ENCODE measurements at regions not wholly inside any gene's neighbourhood (a gene's known extent, or its start where the extent isn't known, plus 50 kb on each side); places are given as distances from the start of the nearest gene placed in this dataset.
A peak's percentile ranks its signal among the peaks of the same experiment; 100 is the strongest.
"Not testable (repeated sequence)": the region's sequence is repeated elsewhere in the genome, so short reads cannot be mapped to it uniquely, and the experiment has no call there.

GRCh38 chr9:711761-712553, 129.5 kb upstream of the DMRT1 start:
- no peak for DNase-seq (ENCODE audit: low read depth)

GRCh38 chr9:712643-713042, 128.9 kb upstream of the DMRT1 start:
- DNase-seq (ENCODE audit: low read depth), result no peak

GRCh38 chr9:713091-713490, 128.4 kb upstream of the DMRT1 start:
- DNase-seq (ENCODE audit: low read depth), result no peak

- DNase-seq (ENCODE audit: low read depth), result no peak
Measured at GRCh38 chr9:714675-715074, 126.8 kb upstream of the DMRT1 start.

GRCh38 chr9:715300-715699, 126.2 kb upstream of the DMRT1 start:
- peak; percentile 48 for DNase-seq (ENCODE audit: low read depth)

- peak; percentile 60 for DNase-seq (ENCODE audit: low read depth)
Measured at GRCh38 chr9:715743-716400, 125.6 kb upstream of the DMRT1 start.

GRCh38 chr9:717722-718121, 123.8 kb upstream of the DMRT1 start:
- DNase-seq (ENCODE audit: low read depth), result no peak

GRCh38 chr9:720239-720881, 121.1 kb upstream of the DMRT1 start:
- DNase-seq (ENCODE audit: low read depth), result no peak

GRCh38 chr9:722388-722980, 119.0 kb upstream of the DMRT1 start:
- DNase-seq (ENCODE audit: low read depth), result no peak

- not testable (repeated sequence) for DNase-seq (ENCODE audit: low read depth)
Measured at GRCh38 chr9:724461-724860, 117.0 kb upstream of the DMRT1 start.

- DNase-seq (ENCODE audit: low read depth), result no peak
Measured at GRCh38 chr9:726005-726404, 115.5 kb upstream of the DMRT1 start.

- DNase-seq (ENCODE audit: low read depth), result no peak
Measured at GRCh38 chr9:727767-728166, 113.7 kb upstream of the DMRT1 start.

- DNase-seq (ENCODE audit: low read depth), result no peak
Measured at GRCh38 chr9:728535-728934, 113.0 kb upstream of the DMRT1 start.

- no peak for DNase-seq (ENCODE audit: low read depth)
Measured at GRCh38 chr9:731474-731873, 110.0 kb upstream of the DMRT1 start.

GRCh38 chr9:734831-735511, 106.5 kb upstream of the DMRT1 start:
- peak; percentile 95 for DNase-seq (ENCODE audit: low read depth)

- no peak for DNase-seq (ENCODE audit: low read depth)
Measured at GRCh38 chr9:737400-738120, 103.9 kb upstream of the DMRT1 start.

- peak; percentile 96 for DNase-seq (ENCODE audit: low read depth)
Measured at GRCh38 chr9:738209-738915, 103.1 kb upstream of the DMRT1 start.

- DNase-seq (ENCODE audit: low read depth), result no peak
Measured at GRCh38 chr9:739362-739761, 102.1 kb upstream of the DMRT1 start.

- no peak for DNase-seq (ENCODE audit: low read depth)
Measured at GRCh38 chr9:740221-740620, 101.3 kb upstream of the DMRT1 start.

GRCh38 chr9:742104-742503, 99.4 kb upstream of the DMRT1 start:
- DNase-seq (ENCODE audit: low read depth), result no peak

All from LHCN-M2 (cell line).